H9 (cell line): ENCODE measurements at regions not wholly inside any gene's neighbourhood (a gene's known extent, or its start where the extent isn't known, plus 50 kb on each side); places are given as distances from the start of the nearest gene placed in this dataset.

Source experiments
- DNase-seq: peaks from one replicate; pipeline ENCODE4 v3.0.0-alpha.2; 2017
- H2AFZ ChIP-seq: one replicate; pipeline ENCODE4 v1.6.1; 2013; ENCODE audit warnings: mild to moderate bottlenecking, low read length, control low read depth, moderate library complexity
- H2AK5ac ChIP-seq: 2 replicates; pipeline ENCODE4 v1.6.1; 2013; ENCODE audit warnings: low read length, control low read depth, mixed read lengths; ENCODE audit not compliant: insufficient read length
- H2BK120ac ChIP-seq: one replicate; pipeline ENCODE4 v1.6.1; 2013; ENCODE audit warnings: low read depth, mild to moderate bottlenecking, low read length, control low read depth, inconsistent platforms; ENCODE audit not compliant: poor library complexity, severe bottlenecking
- H2BK12ac ChIP-seq: 2 replicates; pipeline ENCODE4 v1.6.1; 2013; ENCODE audit warnings: low read length, control low read depth, mixed read lengths, low read depth; ENCODE audit not compliant: insufficient read length
- H2BK15ac ChIP-seq: 2 replicates; pipeline ENCODE4 v1.6.1; 2013; ENCODE audit warnings: low read depth, low read length, control low read depth
- H2BK20ac ChIP-seq: one replicate; pipeline ENCODE4 v1.6.1; 2013; ENCODE audit warnings: low read depth, mild to moderate bottlenecking, low read length, control low read depth, inconsistent platforms; ENCODE audit not compliant: poor library complexity, severe bottlenecking
- H2BK5ac ChIP-seq: 2 replicates; pipeline ENCODE4 v1.6.1; 2013; ENCODE audit warnings: low read length, control low read depth, mixed read lengths; ENCODE audit not compliant: insufficient read length
- H3K14ac ChIP-seq: 2 replicates; pipeline ENCODE4 v1.6.1; 2013; ENCODE audit warnings: low read length, control low read depth; ENCODE audit not compliant: insufficient read depth
- H3K18ac ChIP-seq: 2 replicates; pipeline ENCODE4 v1.6.1; 2013; ENCODE audit warnings: low read depth, mild to moderate bottlenecking, mixed read lengths, low read length, control low read depth; ENCODE audit not compliant: insufficient read length
- H3K23ac ChIP-seq: 2 replicates; pipeline ENCODE4 v1.6.1; 2013; ENCODE audit warnings: low read length, control low read depth, mixed read lengths, low read depth; ENCODE audit not compliant: insufficient read length
- H3K23me2 ChIP-seq: 2 replicates; pipeline ENCODE4 v1.6.1; 2013; ENCODE audit warnings: low read depth, mild to moderate bottlenecking, mixed read lengths, low read length, control low read depth; ENCODE audit not compliant: insufficient read length, poor library complexity, severe bottlenecking
- H3K27ac ChIP-seq: 2 replicates; pipeline ENCODE4 v1.5.1; 2013; ENCODE audit warnings: low read length, control low read depth, mixed read lengths, low read depth; ENCODE audit not compliant: insufficient read length
- H3K27me3 ChIP-seq: 2 replicates; pipeline ENCODE4 v1.6.1; 2013; ENCODE audit warnings: low read length, control low read depth, inconsistent platforms; ENCODE audit not compliant: insufficient read depth
- H3K4ac ChIP-seq: 2 replicates; pipeline ENCODE4 v1.6.1; 2013; ENCODE audit warnings: low read depth, mild to moderate bottlenecking, control low read depth, inconsistent platforms, low read length, moderate library complexity
- H3K4me1 ChIP-seq: 2 replicates; pipeline ENCODE4 v1.6.1; 2013; ENCODE audit warnings: low read length, control low read depth, inconsistent platforms; ENCODE audit not compliant: insufficient read depth
- H3K4me2 ChIP-seq: 2 replicates; pipeline ENCODE4 v1.6.1; 2013; ENCODE audit warnings: low read length, control low read depth, mixed read lengths; ENCODE audit not compliant: insufficient read length, insufficient read depth
- H3K56ac ChIP-seq: 2 replicates; pipeline ENCODE4 v1.6.1; 2013; ENCODE audit warnings: low read depth, mild to moderate bottlenecking, mixed read lengths, low read length, control low read depth; ENCODE audit not compliant: insufficient read length
- H3K79me1 ChIP-seq: 2 replicates; pipeline ENCODE4 v1.6.1; 2013; ENCODE audit warnings: low read depth, mild to moderate bottlenecking, moderate library complexity, low read length, control low read depth, inconsistent platforms; ENCODE audit not compliant: insufficient read depth, poor library complexity, severe bottlenecking
- H3K79me2 ChIP-seq: 2 replicates; pipeline ENCODE4 v1.6.1; 2013; ENCODE audit warnings: low read length, control low read depth, inconsistent platforms; ENCODE audit not compliant: insufficient read depth
- H3K9ac ChIP-seq: 2 replicates; pipeline ENCODE4 v1.6.1; 2013; ENCODE audit warnings: low read length, control low read depth, mixed read lengths; ENCODE audit not compliant: insufficient read length; ENCODE audit errors: extremely low read depth
- H3K9me3 ChIP-seq: one replicate; pipeline ENCODE4 v1.6.1; 2013; ENCODE audit warnings: low read depth, low read length, inconsistent platforms; ENCODE audit not compliant: control insufficient read depth
- H3T11ph ChIP-seq: one replicate; pipeline ENCODE4 v1.6.1; 2013; ENCODE audit warnings: mild to moderate bottlenecking, low read length, control low read depth, inconsistent platforms
- H4K20me1 ChIP-seq: one replicate; pipeline ENCODE4 v1.6.1; 2013; ENCODE audit not compliant: control insufficient read depth, insufficient read length, insufficient read depth
- H4K5ac ChIP-seq: 2 replicates; pipeline ENCODE4 v1.6.1; 2013; ENCODE audit warnings: low read depth, mild to moderate bottlenecking, mixed read lengths, low read length, control low read depth; ENCODE audit not compliant: insufficient read length
- H4K8ac ChIP-seq: replicated peaks from 2 replicates; pipeline ENCODE4 v1.6.1; 2013; ENCODE audit warnings: low read length, control low read depth, mixed read lengths, low read depth; ENCODE audit not compliant: insufficient read length
- H4K91ac ChIP-seq: 2 replicates; pipeline ENCODE4 v1.6.1; 2013; ENCODE audit warnings: low read depth, mild to moderate bottlenecking, moderate library complexity, mixed read lengths, low read length, control low read depth; ENCODE audit not compliant: insufficient read length
- H3K27ac Mint-ChIP-seq, 3 experiments: 2 replicates in 2 of 3; 3 replicates in 1 of 3; pipeline ENCODE4 v1.8.0; 2020 to 2021; ENCODE audit warnings: mixed read lengths in 3 of 3, mild to moderate bottlenecking in 1 of 3, moderate library complexity in 1 of 3
- H3K27me3 Mint-ChIP-seq: 2 replicates; pipeline ENCODE4 v1.8.0; 2021; ENCODE audit warnings: low read depth, mild to moderate bottlenecking, moderate library complexity, mixed read lengths
- H3K36me3 Mint-ChIP-seq, 3 experiments: 2 replicates in 2 of 3; 3 replicates in 1 of 3; pipeline ENCODE4 v1.8.0; 2020 to 2021; ENCODE audit warnings: low read depth in 3 of 3, mixed read lengths in 3 of 3; ENCODE audit not compliant: insufficient read depth in 1 of 3
- H3K4me1 Mint-ChIP-seq, 2 experiments: 2 replicates each; pipeline ENCODE4 v1.8.0; 2020; ENCODE audit warnings: mixed read lengths in 2 of 2
- H3K4me3 Mint-ChIP-seq, 2 experiments: 2 replicates in 1 of 2; 3 replicates in 1 of 2; pipeline ENCODE4 v1.8.0; 2020 to 2021; ENCODE audit warnings: mild to moderate bottlenecking in 2 of 2, mixed read lengths in 2 of 2, moderate library complexity in 1 of 2
- H3K9me3 Mint-ChIP-seq, 2 experiments: 2 replicates in 1 of 2; 3 replicates in 1 of 2; pipeline ENCODE4 v1.8.0; 2020; ENCODE audit warnings: mild to moderate bottlenecking in 2 of 2, mixed read lengths in 2 of 2, moderate library complexity in 1 of 2
- TF ChIP-seq, protein P1 (sequence below): fragments of 200-600 bp; sonication (generic); conservative IDR thresholded peaks from 3 replicates; pipeline ENCODE4 v1.8.0; 2021; ENCODE audit warnings: antibody characterized with exemption, mild to moderate bottlenecking

DNA sequence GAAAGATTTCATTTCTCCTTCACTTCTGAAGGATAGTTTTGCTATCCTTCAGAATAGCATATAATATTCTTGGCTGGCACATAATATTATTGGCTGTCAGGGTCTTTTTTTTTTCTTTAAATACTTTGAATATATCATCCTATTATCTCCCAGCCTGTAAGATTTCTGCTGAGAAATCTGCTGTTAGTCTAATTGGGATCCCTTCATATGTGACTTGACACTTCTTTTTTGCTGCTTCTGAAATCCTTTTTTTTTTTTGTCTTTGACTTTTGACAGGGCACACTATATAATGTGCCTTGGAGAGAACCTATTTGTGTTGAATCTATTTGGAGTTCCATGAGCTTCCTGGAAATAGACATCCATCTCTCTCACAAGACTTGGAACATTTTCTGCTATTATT, 136.9 kb upstream of the UBL3 start:
- Histone ChIP-seq H3T11ph (no peak overlapping the region), H2BK12ac (no peak overlapping the region), H3K23me2 (no peaks in the 10 kb centered on the region), H3K4ac (no peak overlapping the region), H4K8ac (no peak overlapping the region), H2AFZ (no peak overlapping the region), H3K56ac (no peak overlapping the region), H3K27me3 (no peaks in the 10 kb centered on the region), H4K20me1 (no peaks in the 10 kb centered on the region), H3K9me3 (no peaks in the 10 kb centered on the region), H2AK5ac (no peak overlapping the region), H4K91ac (no peak overlapping the region), H2BK15ac (no peak overlapping the region), H3K27ac (no peak overlapping the region), H4K5ac (no peak overlapping the region), H3K79me1 (no peaks in the 10 kb centered on the region), H3K4me1 (no peaks in the 10 kb centered on the region), H3K9ac (no peak overlapping the region), H3K14ac (no peak overlapping the region), H3K18ac (no peak overlapping the region), H3K23ac (no peak overlapping the region), H2BK5ac (no peak overlapping the region), H3K79me2 (no peaks in the 10 kb centered on the region), H2BK20ac (no peak overlapping the region), H3K4me2 (no peak overlapping the region), H2BK120ac (no peak overlapping the region)
- DNase-seq = no peak
- no peaks in the 10 kb centered on the region; the same call in none of the 2 replicates for H3K27me3 Mint-ChIP-seq
- H3K36me3 Mint-ChIP-seq = peaks cover 10 to 31% (median 12%) of the 10 kb centered on the region in 3 experiments
- TF ChIP-seq, protein P1, sequence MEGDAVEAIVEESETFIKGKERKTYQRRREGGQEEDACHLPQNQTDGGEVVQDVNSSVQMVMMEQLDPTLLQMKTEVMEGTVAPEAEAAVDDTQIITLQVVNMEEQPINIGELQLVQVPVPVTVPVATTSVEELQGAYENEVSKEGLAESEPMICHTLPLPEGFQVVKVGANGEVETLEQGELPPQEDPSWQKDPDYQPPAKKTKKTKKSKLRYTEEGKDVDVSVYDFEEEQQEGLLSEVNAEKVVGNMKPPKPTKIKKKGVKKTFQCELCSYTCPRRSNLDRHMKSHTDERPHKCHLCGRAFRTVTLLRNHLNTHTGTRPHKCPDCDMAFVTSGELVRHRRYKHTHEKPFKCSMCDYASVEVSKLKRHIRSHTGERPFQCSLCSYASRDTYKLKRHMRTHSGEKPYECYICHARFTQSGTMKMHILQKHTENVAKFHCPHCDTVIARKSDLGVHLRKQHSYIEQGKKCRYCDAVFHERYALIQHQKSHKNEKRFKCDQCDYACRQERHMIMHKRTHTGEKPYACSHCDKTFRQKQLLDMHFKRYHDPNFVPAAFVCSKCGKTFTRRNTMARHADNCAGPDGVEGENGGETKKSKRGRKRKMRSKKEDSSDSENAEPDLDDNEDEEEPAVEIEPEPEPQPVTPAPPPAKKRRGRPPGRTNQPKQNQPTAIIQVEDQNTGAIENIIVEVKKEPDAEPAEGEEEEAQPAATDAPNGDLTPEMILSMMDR = no peak
- H3K27ac Mint-ChIP-seq = no peak overlapping the region
- H3K9me3 Mint-ChIP-seq = peaks cover 28 to 52% of the 10 kb centered on the region in 2 experiments
- no peaks in the 10 kb centered on the region for H3K4me1 Mint-ChIP-seq
- no peak overlapping the region for H3K4me3 Mint-ChIP-seq
